ENCODE measurements at regions not wholly inside any gene's neighbourhood (a gene's known extent, or its start where the extent isn't known, plus 50 kb on each side); places are given as distances from the start of the nearest gene placed in this dataset.

GRCh38 chr18:29596959-29597358 lies 1420.0 kb upstream of the CDH2 start:
- TF ChIP-seq GATA2 (IDR thresholded peaks at IDR 0.05; ENCODE audit: low read depth, low read length) = no peak
- no peak for TF ChIP-seq GATA3 (IDR thresholded peaks at IDR 0.05; ENCODE audit: low read depth, low read length)

Measured in SH-SY5Y (cell line).